HEK293 (cell line): ENCODE measurements at regions not wholly inside any gene's neighbourhood (a gene's known extent, or its start where the extent isn't known, plus 50 kb on each side); places are given as distances from the start of the nearest gene placed in this dataset.

Experiments
- CTCF ChIA-PET: fragments of 350-600 bp; formaldehyde crosslinking; extraction: SDS; loops from one replicate; lab custom pipeline; 2021; ENCODE audit warnings: antibody characterized with exemption; lab: Yijun Ruan, JAX
- POLR2A ChIA-PET: fragments of 300-600 bp; formaldehyde crosslinking; extraction: SDS; loops from one replicate; lab custom pipeline; 2020; ENCODE audit warnings: antibody characterized with exemption, inconsistent platforms; lab: Yijun Ruan, JAX
- H3K27ac ChIP-seq: fragments of 200-500 bp; sonication (Bioruptor generic); 2 replicates; pipeline ENCODE4 v1.5.1; 2014; ENCODE audit warnings: low read depth, low read length, control low read depth, inconsistent platforms; ENCODE audit errors: extremely low read depth
- H3K36me3 ChIP-seq, 2 experiments: fragments of 200-500 bp in 1 of 2; sonication (Bioruptor generic) in 1 of 2; 1 replicate in 1 of 2; 2 replicates in 1 of 2; pipeline ENCODE4 v1.5.1; 2014 to 2017; ENCODE audit warnings: inconsistent platforms in 2 of 2, low read length in 2 of 2; ENCODE audit not compliant: control insufficient read depth in 2 of 2, insufficient read depth in 1 of 2
- H3K4me1 ChIP-seq: fragments of 200-500 bp; sonication (Bioruptor generic); 2 replicates; pipeline ENCODE4 v1.5.1; 2014; ENCODE audit warnings: mild to moderate bottlenecking, low read length, inconsistent platforms; ENCODE audit not compliant: control insufficient read depth, insufficient read depth
- H3K4me3 ChIP-seq: 2 replicates; pipeline ENCODE4 v1.5.1; 2011; ENCODE audit warnings: low read depth, mild to moderate bottlenecking, control low read depth, low read length, moderate library complexity
- H3K9me3 ChIP-seq: fragments of 200-500 bp; sonication (Bioruptor generic); 2 replicates; pipeline ENCODE4 v1.5.1; 2014; ENCODE audit warnings: low read depth, low read length, inconsistent platforms; ENCODE audit not compliant: control insufficient read depth, insufficient read depth
- EGR2 ChIP-seq: fragments of 450-650 bp; formaldehyde crosslinking; IDR thresholded peaks from 2 replicates; pipeline ENCODE4 v1.5.1; 2016; ENCODE audit warnings: low read depth, missing biosample characterization, missing genetic modification characterization
- GLIS2 ChIP-seq: fragments of 450-650 bp; formaldehyde crosslinking; IDR thresholded peaks from 2 replicates; pipeline ENCODE4 v1.5.1; 2016; ENCODE audit warnings: missing biosample characterization, missing genetic modification characterization
- KLF8 ChIP-seq: fragments of 450-650 bp; formaldehyde crosslinking; IDR thresholded peaks from 2 replicates; pipeline ENCODE4 v1.5.1; 2016; ENCODE audit warnings: missing biosample characterization, missing genetic modification characterization
- PATZ1 ChIP-seq: fragments of 450-650 bp; formaldehyde crosslinking; IDR thresholded peaks from 2 replicates; pipeline ENCODE4 v1.5.1; 2016; ENCODE audit warnings: missing biosample characterization, missing genetic modification characterization
- REST ChIP-seq: fragments of 450-650 bp; formaldehyde crosslinking; IDR thresholded peaks from 2 replicates; pipeline ENCODE4 v1.5.1; 2016; ENCODE audit warnings: missing biosample characterization, missing genetic modification characterization
- ZBTB48 ChIP-seq: fragments of 450-650 bp; formaldehyde crosslinking; IDR thresholded peaks from 2 replicates; pipeline ENCODE4 v1.5.1; 2016; ENCODE audit warnings: missing biosample characterization, missing genetic modification characterization
- ZBTB49 ChIP-seq: fragments of 450-650 bp; formaldehyde crosslinking; IDR thresholded peaks from 2 replicates; pipeline ENCODE4 v1.5.1; 2016; ENCODE audit warnings: missing biosample characterization, missing genetic modification characterization, low read depth
- ZNF214 ChIP-seq: fragments of 450-650 bp; formaldehyde crosslinking; IDR thresholded peaks from 2 replicates; pipeline ENCODE4 v1.5.1; 2017; ENCODE audit warnings: missing biosample characterization, mild to moderate bottlenecking, missing genetic modification characterization, borderline replicate concordance
- ZNF23 ChIP-seq: fragments of 450-650 bp; formaldehyde crosslinking; IDR thresholded peaks from 2 replicates; pipeline ENCODE4 v1.5.1; 2016; ENCODE audit warnings: missing biosample characterization, missing genetic modification characterization, borderline replicate concordance
- ZNF24 ChIP-seq: fragments of 450-650 bp; formaldehyde crosslinking; IDR thresholded peaks from 2 replicates; pipeline ENCODE4 v1.5.1; 2016; ENCODE audit warnings: missing biosample characterization, missing genetic modification characterization
- ZNF423 ChIP-seq: fragments of 450-650 bp; formaldehyde crosslinking; IDR thresholded peaks from 2 replicates; pipeline ENCODE4 v1.5.1; 2016; ENCODE audit warnings: missing biosample characterization, missing genetic modification characterization
- ZNF473 ChIP-seq: fragments of 450-650 bp; formaldehyde crosslinking; IDR thresholded peaks from 2 replicates; pipeline ENCODE4 v1.5.1; 2017; ENCODE audit warnings: missing biosample characterization, missing genetic modification characterization
- ZNF48 ChIP-seq: fragments of 450-650 bp; formaldehyde crosslinking; IDR thresholded peaks from 2 replicates; pipeline ENCODE4 v1.5.1; 2016; ENCODE audit warnings: missing biosample characterization, missing genetic modification characterization
- ZNF561 ChIP-seq: fragments of 450-650 bp; IDR thresholded peaks from 2 replicates; pipeline ENCODE4 v1.5.1; 2018; ENCODE audit warnings: missing biosample characterization, missing genetic modification characterization, borderline replicate concordance
- ZNF596 ChIP-seq: fragments of 450-650 bp; IDR thresholded peaks from 2 replicates; pipeline ENCODE4 v1.5.0; 2018; ENCODE audit warnings: missing biosample characterization, mild to moderate bottlenecking, missing genetic modification characterization, moderate library complexity
- ZNF600 ChIP-seq: fragments of 450-650 bp; formaldehyde crosslinking; IDR thresholded peaks from 2 replicates; pipeline ENCODE4 v1.5.1; 2016; ENCODE audit warnings: missing biosample characterization, missing genetic modification characterization
- ZNF626 ChIP-seq: fragments of 450-650 bp; sonication (Bioruptor Pico); formaldehyde crosslinking; IDR thresholded peaks from 2 replicates; pipeline ENCODE4 v1.5.1; 2018; ENCODE audit warnings: missing biosample characterization, missing genetic modification characterization, inconsistent platforms
- ZNF639 ChIP-seq: fragments of 450-650 bp; formaldehyde crosslinking; IDR thresholded peaks from 2 replicates; pipeline ENCODE4 v1.5.1; 2016; ENCODE audit warnings: missing biosample characterization, missing genetic modification characterization
- ZNF747 ChIP-seq: fragments of 450-650 bp; formaldehyde crosslinking; IDR thresholded peaks from 2 replicates; pipeline ENCODE4 v1.5.1; 2016; ENCODE audit warnings: missing biosample characterization, missing genetic modification characterization
- ZSCAN18 ChIP-seq: fragments of 450-650 bp; formaldehyde crosslinking; IDR thresholded peaks from 2 replicates; pipeline ENCODE4 v1.5.1; 2016; ENCODE audit warnings: missing biosample characterization, missing genetic modification characterization
- ZSCAN30 ChIP-seq: fragments of 450-650 bp; IDR thresholded peaks from 2 replicates; pipeline ENCODE4 v1.5.1; 2018; ENCODE audit warnings: missing biosample characterization, mild to moderate bottlenecking, missing genetic modification characterization, moderate library complexity
- ZSCAN5A ChIP-seq: fragments of 450-650 bp; formaldehyde crosslinking; IDR thresholded peaks from 2 replicates; pipeline ENCODE4 v1.5.1; 2016; ENCODE audit warnings: missing biosample characterization, missing genetic modification characterization

- no peak overlapping the region for H3K27ac ChIP-seq
- TF ChIP-seq ZBTB48 (tag by site-specific recombination), result no peak
- TF ChIP-seq GLIS2, result no peak
- no peak for TF ChIP-seq ZNF600 (tag by site-specific recombination)
- no peak for TF ChIP-seq ZNF747 (tag by site-specific recombination)
- no peak for TF ChIP-seq ZNF48 (tag by site-specific recombination)
- TF ChIP-seq EGR2 (tag by site-specific recombination), result no peak
- no peak for TF ChIP-seq ZNF596 (tag by site-specific recombination)
- TF ChIP-seq KLF8, result no peak
- no peak for TF ChIP-seq ZBTB49 (tag by site-specific recombination)
- TF ChIP-seq, all 188 proteins: peak for 0
- H3K36me3 ChIP-seq, result no peaks in the 10 kb centered on the region
- H3K4me1 ChIP-seq, result peaks cover 6% of the 10 kb centered on the region; the same call in 1 of the 2 replicates
- no peak overlapping the region for H3K4me3 ChIP-seq
- CTCF ChIA-PET, result no interaction called here
- POLR2A ChIA-PET, result no interaction called here
- H3K9me3 ChIP-seq, result no peaks in the 10 kb centered on the region
Measured at GRCh38 chr10:8314486-8314885, 260.0 kb downstream of the GATA3 start.

- ChIA-PET POLR2A (no interaction called here), CTCF (no interaction called here)
- Histone ChIP-seq H3K4me3 (no peak overlapping the region), H3K27ac (no peak overlapping the region), H3K9me3 (no peaks in the 10 kb centered on the region), H3K4me1 (peaks cover 6% of the 10 kb centered on the region; the same call in 1 of the 2 replicates), H3K36me3 (no peaks in the 10 kb centered on the region)
- TF ChIP-seq ZNF23 (tag by site-specific recombination) (no peak), REST (no peak), ZNF423 (tag by site-specific recombination) (no peak), PATZ1 (tag by site-specific recombination) (no peak), ZNF473 (no peak), ZNF24 (tag by site-specific recombination) (no peak), ZSCAN30 (no peak), ZNF639 (no peak), ZNF626 (no peak), ZNF214 (tag by site-specific recombination) (no peak), ZSCAN18 (tag by site-specific recombination) (no peak), ZNF561 (tag by site-specific recombination) (no peak), ZSCAN5A (no peak)
Measured at GRCh38 chr10:8315619-8316021, 261.1 kb downstream of the GATA3 start.
